ENCODE measurements at regions not wholly inside any gene's neighbourhood (a gene's known extent, or its start where the extent isn't known, plus 50 kb on each side); places are given as distances from the start of the nearest gene placed in this dataset.

DNA sequence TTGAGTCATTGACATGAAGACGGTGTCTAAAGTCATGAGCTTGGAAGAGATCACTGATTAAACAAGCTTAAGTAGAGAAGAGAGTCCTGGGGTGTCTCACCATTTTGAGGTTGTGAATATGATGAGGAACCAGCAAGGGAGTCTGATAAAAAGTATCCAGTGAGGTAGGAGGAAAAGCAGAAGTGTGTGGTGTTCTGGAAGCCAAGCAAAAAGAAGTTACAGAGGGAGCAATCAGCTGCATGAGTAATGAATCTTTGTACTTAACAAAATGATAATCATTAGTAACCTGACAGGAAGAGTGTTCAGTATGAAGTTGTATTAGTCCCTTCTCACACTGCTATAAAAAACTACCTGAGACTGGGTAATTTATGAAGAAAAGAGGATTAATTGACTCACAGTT, 131.3 kb downstream of the C11orf87 start:
- DNase-seq (ENCODE audit: low read depth) = no peak

DNA sequence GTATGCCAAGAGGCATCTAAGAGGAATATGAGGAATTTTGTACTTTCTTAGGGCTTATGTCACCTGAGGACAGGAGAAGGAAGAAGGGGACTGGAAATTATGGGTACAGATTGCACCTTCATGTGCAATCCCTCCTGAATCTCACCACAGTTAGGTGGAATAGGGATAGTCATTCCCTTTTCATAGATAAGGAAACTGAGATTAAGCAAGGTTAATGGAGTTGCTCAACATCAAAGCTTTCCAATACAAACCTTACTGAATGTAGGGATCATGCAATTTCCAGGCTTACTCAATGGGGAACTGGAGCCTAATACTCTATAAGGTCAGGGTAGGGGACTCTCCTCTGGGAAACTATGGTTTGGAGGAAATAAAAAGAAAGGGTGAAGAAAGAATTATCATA, 133.0 kb downstream of the C11orf87 start:
- DNase-seq (ENCODE audit: low read depth) = no peak

DNA sequence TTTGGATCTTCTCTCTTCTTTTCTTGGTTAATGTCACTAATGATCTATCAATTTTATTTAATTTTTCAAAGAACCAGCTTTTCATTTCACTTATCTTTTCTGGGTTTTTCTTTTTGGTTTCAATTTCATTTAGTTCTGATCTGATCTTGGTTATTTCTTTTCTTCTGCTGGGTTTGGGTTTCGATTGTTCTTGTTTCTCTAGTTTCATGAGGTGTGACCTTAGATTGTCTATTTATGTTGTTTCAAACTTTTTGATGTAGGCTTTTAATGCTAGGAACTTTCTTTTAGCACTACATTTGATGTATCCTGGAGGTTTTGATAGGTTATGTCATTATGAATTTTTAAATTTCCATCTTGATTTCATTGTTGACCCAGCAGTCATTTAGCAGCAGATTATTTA, 142.3 kb downstream of the C11orf87 start:
- no peak for DNase-seq (ENCODE audit: low read depth)

DNA sequence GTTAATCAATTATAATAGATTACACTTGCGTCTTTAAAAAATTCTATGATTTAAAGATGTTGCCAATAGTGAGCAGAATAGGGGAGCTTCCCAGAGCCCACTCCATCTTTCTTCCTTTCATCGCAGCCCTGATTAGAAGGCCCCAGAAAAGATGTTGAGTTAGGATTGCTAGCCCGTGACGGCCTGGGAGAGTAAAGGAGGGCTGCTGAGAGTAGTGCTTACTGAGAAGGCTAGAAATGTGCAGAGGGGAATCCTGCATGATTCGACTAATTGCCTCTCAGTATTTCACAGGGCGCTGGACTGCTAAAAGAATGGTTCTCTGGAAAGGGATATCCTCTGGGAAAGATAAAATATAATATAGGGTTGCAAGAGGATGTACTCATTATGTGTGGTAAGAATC, 160.5 kb downstream of the C11orf87 start:
- no peak for DNase-seq (ENCODE audit: low read depth)

DNA sequence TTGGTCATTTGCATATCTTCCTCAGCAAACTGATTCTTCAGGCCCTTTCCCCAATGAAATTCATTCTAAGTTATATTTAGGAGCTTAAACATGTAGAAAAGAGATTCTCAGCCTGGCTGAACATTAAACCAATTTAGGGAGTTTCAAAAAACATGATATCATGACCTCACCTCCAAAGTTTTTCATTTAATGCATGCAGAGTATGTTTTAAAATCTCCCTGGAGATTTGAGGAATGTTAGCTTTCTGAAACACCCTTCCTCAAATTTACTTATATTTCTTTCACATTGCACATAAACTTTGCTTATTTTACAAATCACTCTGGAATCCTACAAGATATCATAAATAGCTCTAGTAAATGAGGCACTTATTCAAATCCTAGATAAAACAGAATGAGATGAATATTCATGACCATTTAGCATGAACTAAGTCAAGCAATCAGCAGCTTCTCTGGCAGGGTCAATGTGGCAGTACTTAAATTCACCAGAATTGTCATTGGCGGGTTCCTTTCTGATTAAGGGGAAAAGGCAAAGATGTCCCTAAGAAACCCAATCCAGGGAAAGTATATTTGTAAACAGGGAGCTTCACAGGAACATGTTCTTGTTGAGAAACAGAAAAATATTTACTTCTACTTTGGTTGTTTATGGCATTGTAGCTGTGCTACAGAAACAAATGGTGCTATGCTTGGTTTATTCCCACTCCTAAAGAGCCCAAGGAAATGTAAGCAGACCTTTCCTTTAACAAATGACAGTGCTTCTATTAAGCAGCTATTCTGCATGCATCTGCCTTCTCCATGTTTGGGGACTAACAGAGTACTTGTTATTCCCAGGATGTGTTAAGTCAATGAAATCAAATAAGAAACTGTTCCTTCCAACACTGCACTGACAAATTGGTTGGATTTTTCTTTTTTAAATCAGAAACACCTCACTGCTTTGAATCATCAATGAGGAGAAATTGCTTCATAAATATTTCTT, 162.3 kb downstream of the C11orf87 start:
- DNase-seq (ENCODE audit: low read depth) = no peak

DNA sequence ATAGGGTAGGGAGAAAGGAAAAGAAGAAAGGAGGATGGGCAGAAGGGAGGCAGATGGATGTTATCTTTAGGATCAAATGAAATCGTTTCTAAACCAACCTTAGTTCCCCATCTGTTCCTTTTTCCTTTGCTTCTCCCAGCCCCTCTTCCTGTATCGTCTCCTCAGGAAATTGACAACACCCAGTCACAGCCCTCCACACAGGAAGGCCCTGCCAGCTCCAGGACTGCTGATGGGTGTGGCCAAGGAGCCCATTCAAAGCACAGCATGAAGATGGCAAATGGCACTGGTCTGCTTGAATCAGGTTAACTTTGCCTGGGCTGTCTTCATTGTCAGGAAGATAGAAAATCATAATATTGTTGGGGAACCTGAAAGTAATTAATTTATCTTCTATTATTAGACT, 164.8 kb downstream of the C11orf87 start:
- DNase-seq (ENCODE audit: low read depth) = no peak

DNA sequence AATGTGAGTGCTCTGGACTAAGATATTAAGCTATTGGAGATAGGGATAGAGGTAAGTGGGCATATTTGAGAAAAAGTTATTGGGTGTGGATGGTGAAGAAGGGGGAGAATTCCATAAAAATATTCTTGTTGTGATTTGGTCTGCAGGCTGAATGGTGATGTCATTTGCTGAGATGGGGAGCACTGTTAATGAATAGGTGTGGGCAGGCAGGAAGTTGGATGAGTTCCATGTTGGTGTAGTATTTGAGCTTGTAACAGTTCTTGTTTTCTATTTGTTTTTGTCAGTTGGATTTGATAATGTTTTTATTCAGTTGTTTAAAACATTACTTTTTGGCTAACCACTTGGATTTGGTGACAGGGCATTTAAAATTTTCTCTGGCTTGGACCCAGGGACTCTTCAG, 168.8 kb downstream of the C11orf87 start:
- DNase-seq (ENCODE audit: low read depth) = no peak

DNA sequence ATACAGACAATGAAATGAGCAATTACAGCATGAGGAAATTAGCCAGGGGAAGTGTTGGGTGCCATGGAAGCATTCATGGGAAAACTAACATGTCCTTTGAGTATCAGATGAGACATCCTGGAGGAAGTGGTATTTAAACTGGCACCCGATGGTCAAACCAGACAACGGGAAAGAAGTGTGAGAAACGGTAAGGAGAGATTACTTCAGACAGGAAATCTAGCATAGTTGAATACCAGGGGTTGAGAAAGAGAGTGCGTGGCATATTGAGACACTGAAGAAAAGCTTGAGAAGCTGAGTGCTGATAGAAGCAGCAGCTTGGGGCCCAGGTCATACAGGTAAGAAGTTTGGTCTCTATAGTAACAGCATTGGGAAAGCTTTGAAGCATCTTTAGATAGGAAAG, 175.3 kb downstream of the C11orf87 start:
- no peak for DNase-seq (ENCODE audit: low read depth)

DNA sequence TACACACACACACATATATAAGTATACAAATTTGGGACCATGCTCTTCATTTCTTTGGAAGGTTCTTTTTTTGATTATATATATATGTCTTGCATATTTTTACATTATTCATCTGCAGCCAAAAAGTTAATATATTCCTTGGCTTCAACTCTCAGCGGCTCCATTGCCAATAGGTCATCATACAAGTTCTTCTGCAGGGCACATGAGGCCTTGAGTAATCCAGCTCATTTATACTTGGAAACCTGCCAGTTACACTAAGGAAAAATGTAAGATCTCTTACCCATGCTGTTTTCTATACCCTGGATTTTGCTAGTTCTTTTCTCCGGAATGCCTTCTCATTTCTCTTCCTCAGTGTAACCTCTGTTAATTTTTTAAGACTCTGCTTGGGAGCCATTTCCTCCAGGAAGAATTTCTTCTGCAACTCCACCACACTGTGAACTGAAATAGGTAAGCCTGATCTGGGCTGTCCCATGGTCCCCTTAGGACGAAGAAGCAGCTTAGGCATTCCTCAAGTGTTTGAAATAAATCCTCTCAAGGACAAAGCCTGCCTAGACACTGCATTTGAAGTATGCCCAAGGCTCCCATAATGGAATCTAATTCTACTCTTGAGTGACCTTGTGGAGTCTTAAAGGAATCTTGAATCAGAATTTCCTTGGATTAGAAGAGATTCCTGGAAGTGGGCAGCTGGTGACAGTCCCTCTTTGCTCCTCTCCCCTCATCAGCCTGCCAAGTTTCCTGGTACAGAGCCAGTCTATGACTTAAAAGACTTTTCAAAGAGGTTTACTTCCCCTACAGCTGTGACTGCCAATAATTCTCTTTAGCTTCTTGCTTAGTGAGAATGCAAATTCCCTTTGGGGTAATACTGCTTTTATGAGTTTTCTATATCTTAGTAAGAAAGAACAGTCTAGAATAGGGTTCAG, 182.8 kb downstream of the C11orf87 start:
- peak; percentile 85 for DNase-seq (ENCODE audit: low read depth)

DNA sequence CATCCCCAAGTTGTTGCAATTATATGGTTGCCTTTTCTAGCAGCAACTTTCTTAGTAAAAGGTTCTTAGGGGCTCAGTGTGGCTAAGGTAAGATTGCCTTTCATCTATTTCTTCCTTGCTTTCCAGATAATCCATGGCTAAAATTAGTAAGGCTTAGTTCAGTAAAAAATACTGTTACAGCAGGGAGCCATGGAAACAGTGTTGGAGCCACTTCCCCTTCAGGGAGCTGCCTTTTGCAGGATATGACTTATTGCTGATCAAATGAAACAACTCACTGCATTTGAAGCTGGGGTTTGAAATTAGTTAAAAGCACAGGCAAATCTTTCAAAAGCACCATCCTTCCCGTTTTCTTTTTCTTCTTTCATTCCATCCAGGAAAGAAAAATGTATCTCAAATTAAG, 184.3 kb downstream of the C11orf87 start:
- DNase-seq (ENCODE audit: low read depth) = peak; percentile 10

DNA sequence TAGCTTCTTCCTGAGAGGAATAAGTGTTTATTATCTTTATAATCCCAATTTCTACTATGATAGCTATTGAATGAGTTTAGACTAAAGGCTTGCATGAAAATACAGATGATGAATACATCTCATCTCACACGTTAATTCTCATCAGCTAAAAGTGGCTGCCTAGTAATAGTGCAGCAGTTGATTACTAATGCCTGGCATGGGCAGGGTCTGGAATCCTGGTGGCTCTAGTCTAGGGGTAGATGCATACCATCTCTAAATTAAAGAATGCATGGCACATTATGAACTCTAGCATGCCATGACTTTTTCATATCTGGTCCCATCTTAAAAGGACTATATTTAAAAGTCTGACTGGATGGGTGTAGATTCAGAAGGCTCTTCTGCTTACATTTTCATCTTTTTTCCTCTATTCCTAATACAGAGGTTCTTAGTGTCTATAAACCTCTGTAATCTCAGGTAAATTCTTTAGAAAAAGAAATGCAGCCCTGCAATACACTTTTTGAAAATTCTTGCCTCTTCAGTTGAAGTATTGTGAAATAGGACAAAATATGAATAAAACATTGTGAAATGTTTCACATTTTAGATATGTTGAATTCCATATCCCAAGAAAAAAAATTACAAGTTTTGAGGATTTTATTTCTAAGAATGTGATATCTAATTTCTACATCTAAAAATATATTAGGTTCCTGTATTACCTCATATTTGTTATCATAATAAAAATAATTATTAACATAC, 187.6 kb downstream of the C11orf87 start:
- DNase-seq (ENCODE audit: low read depth) = no peak

DNA sequence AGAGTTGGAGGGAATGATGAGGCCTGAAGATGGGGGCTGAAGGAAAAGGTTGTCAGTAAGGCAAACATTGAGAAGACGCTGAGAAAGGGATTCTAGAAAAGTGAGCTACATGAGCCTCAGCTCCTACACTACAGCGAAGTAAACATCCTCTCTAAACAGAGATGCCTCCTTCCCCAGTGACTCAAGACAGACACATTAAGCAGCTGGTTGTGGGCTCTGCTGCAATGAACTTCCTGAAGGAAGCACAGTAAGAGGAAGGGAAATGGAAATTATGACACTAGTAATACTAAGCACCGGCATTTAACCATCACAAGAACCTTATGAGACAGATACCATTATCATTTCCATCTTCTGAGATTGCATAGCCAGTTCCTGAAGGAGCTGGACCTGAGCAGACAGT, 190.5 kb downstream of the C11orf87 start:
- DNase-seq (ENCODE audit: low read depth) = peak; percentile 45

DNA sequence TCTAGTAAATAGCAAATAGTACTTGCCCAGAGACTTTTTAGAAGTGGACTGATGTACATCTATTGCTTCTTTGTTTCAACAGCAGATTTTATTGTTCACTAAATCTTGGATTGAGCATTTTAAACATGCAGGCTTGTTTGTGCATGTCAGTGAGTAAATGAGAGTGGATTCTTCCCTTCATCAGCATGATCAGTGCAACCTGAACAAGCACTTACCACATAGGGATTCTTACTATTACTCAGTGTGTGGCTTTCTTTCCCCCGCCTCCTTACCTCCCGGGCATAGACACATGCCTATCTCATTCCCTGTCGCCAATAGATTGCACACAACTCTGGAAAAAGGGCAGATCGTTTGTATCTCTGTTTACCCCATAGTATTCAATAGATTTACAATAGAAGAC, 197.5 kb downstream of the C11orf87 start:
- no peak for DNase-seq (ENCODE audit: low read depth)

DNA sequence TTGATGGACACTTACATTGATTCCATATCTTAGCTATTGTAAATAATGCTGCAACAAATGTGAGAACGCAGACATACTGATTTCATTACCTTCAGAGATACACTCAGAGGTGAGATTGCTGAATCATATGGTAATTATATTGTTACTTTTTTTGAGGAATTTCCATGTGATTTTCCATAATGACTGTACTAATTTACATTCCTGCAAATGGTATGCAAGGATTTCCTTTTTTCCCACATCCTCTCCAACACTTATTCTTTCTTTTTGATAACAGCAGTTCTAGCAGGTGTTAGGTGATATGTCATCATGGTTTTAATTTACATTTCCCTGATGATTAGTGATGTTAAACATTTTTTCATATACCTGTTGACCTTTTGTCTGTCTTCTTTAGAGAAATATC, 207.7 kb downstream of the C11orf87 start:
- no peak for DNase-seq (ENCODE audit: low read depth)

DNA sequence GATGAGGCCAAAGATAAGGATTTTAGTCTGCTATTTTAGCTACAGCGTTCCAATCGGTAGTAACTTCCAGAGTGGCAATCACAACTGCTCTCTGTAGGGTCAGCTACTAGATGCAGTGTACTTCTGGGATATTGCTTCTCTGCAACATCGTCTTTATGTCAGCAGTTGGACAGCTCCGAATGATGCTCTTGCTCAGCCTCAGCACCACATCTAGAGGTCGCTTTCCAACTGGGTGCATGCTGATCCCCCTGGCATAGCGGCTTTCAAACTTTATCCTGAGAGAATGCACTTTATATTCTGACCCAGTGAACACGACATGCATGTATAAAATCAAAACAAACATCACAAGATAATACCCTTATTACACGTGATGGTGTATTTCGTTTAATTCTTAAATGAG, 219.6 kb downstream of the C11orf87 start:
- DNase-seq (ENCODE audit: low read depth) = peak; percentile 80

DNA sequence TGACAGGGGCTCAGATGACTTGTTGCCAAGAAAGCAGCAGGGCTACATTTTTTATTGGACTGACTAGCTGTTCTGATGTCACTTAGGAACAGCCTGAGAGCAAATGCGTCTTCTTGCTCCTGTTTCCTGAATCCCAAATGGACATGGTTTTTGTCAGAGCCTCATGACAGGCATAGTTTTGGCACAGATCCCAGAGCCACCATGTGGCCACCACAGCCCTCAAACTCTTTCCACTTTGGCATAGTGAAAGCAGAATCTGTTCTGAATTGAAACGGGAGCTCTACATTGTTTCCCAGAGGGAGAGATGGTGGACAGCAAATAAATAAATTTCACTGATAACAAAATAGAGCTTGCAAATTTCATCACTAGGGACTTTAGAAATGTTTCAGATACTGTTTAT, 222.2 kb downstream of the C11orf87 start:
- DNase-seq (ENCODE audit: low read depth) = peak; percentile 84

DNA sequence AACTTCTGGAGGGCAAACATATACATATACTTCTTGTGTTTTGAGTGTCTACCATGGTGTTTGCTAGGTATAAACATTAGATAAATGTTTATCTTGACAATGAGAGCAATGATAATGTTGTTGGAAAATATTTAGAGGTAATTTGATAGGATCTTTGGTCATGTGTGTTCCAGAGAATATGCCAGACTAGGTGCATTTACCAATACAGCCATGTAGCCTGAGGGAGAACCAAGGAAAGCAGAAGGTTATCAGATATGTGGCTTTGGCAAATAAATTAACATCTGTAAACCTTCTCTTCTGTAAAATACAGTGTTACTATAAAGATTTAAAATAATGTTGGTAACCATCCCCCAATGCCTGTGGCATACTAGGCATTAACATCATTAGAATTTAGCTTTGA, 226.8 kb downstream of the C11orf87 start:
- DNase-seq (ENCODE audit: low read depth) = no peak

DNA sequence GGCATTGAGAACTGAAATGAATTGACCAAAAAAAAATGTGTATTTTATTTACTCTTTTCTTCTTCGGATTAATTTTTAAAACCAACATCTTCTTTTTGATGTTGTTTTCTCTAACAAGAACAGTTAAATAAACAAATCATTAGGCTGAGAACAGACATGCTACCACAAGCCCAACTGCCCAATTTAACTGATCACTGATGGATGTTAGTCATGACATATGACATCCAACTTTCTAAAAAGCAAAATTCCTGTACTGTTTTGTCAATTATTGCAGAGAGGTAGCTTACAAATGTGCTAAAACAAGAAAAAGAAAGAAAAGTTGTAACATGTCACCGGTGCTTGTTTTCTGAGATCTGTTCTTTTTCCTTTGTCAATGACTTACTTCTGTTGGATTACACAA, 232.1 kb downstream of the C11orf87 start:
- DNase-seq (ENCODE audit: low read depth) = no peak

DNA sequence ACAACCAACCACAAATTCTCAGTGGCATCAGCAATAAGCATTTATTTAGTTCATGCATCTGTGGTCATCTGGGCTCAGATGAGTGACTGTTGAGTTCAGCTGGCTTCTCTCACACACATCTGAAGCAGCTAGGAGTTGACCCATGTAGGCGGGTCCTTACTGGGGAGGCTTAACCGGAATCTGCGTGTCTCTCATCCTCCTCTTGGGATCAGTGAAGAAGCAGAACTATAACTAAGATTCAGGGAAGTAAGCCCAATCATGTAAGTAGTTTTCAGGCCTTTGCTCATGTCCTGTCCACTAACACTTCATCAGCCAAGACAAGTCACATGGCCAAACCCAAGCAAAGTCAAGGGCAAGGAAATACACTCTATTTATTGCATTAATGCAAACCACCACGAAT, 236.2 kb downstream of the C11orf87 start:
- peak; percentile 46 for DNase-seq (ENCODE audit: low read depth)

DNA sequence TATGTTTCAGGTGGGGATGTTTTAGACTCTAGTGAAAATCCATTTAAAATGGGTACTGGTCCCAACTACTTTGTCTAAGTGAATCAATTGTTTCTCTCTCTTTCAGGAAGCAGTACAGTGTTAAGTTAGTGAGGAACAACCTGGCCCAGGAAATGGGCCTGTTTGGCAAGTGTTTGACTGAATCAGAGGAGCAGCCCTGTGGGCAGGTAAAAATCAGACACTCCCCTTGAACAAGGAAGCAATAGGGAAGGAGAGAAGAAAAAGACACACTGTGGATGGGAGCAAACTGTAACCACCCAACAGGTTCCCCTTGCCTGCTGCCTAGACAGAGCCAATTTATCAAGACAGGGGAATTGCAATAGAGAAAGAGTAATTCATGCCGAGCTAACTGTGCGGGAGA, 245.7 kb downstream of the C11orf87 start:
- DNase-seq (ENCODE audit: low read depth) = no peak

DNA sequence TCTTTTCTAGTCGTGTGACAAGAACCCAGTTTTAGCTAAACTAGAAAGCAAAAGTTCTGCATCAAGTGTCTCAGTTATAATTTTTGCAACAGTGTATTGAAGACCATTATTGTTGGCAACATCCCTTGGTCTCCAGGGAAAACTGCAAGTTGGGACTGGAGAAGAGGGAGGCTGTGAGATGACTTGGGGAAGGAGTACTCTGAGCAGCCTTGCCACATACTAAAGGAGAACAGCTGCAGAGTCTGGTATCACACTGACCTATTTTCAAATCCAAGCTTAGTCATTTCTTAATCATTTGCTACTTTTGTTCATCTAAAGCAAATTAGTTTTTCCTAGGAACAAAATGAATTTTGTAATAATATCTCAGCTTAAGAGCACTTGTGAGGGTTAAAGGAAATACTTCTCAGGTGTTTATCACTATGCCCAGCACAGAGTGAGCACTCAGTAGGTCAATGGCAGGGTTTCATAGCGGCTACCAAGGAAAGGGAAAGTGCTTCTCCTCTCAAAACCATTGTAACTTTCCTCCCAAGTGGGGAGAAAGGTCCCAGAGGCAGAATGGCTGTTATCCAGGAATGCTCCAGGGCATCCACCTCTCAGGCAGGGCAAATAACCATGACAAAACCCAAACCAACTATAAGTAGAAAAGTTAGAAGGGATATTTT, 247.1 kb downstream of the C11orf87 start:
- DNase-seq (ENCODE audit: low read depth) = peak; percentile 81

Data from myocyte (in vitro differentiated cells).